ENCODE measurements at regions not wholly inside any gene's neighbourhood (a gene's known extent, or its start where the extent isn't known, plus 50 kb on each side); places are given as distances from the start of the nearest gene placed in this dataset.

DNA sequence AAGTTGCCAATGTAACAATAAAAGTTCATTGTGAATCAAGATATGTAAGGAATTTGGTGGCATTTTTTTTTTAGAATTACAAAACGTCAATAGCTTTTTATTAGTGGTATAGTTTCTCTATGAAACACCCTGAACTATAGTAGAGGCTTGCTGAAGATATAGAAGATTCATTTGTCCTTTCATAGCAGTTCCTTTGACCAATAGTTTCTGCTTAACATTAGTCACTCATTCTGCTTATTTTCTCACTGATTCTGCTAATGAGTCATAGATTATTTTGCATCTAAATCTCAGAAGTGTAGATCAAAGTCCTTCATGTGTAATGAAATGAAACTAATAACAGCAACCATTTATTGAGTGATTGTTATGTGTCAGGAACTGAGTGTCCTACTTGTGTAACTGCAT lies 205.0 kb upstream of the TET2 start:
- no peaks in the 10 kb centered on the region for H3K4me1 Mint-ChIP-seq (ENCODE audit: unreplicated experiment)
- no peak for DNase-seq (ENCODE audit: low spot score)
- no peak overlapping the region for H3K4me3 Mint-ChIP-seq (ENCODE audit: unreplicated experiment)
- H3K9me3 Mint-ChIP-seq (ENCODE audit: unreplicated experiment), result no peaks in the 10 kb centered on the region
- TF ChIP-seq, protein P1, sequence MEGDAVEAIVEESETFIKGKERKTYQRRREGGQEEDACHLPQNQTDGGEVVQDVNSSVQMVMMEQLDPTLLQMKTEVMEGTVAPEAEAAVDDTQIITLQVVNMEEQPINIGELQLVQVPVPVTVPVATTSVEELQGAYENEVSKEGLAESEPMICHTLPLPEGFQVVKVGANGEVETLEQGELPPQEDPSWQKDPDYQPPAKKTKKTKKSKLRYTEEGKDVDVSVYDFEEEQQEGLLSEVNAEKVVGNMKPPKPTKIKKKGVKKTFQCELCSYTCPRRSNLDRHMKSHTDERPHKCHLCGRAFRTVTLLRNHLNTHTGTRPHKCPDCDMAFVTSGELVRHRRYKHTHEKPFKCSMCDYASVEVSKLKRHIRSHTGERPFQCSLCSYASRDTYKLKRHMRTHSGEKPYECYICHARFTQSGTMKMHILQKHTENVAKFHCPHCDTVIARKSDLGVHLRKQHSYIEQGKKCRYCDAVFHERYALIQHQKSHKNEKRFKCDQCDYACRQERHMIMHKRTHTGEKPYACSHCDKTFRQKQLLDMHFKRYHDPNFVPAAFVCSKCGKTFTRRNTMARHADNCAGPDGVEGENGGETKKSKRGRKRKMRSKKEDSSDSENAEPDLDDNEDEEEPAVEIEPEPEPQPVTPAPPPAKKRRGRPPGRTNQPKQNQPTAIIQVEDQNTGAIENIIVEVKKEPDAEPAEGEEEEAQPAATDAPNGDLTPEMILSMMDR (IDR thresholded peaks at IDR 0.05; ENCODE audit: unreplicated experiment), result no peak
- H3K27me3 Mint-ChIP-seq (ENCODE audit: unreplicated experiment), result no peaks in the 10 kb centered on the region
- H3K36me3 Mint-ChIP-seq (ENCODE audit: low read depth, unreplicated experiment), result no peaks in the 10 kb centered on the region
- no peak overlapping the region for H3K27ac Mint-ChIP-seq (ENCODE audit: unreplicated experiment)

GRCh38 chr4:104942990-104943743 lies 203.5 kb upstream of the TET2 start:
- no peak overlapping the region for H3K4me3 Mint-ChIP-seq (ENCODE audit: unreplicated experiment)
- H3K9me3 Mint-ChIP-seq (ENCODE audit: unreplicated experiment), result no peaks in the 10 kb centered on the region
- H3K4me1 Mint-ChIP-seq (ENCODE audit: unreplicated experiment), result no peaks in the 10 kb centered on the region
- no peaks in the 10 kb centered on the region for H3K27me3 Mint-ChIP-seq (ENCODE audit: unreplicated experiment)
- H3K27ac Mint-ChIP-seq (ENCODE audit: unreplicated experiment), result no peak overlapping the region
- DNase-seq (ENCODE audit: low spot score), result no peak
- no peaks in the 10 kb centered on the region for H3K36me3 Mint-ChIP-seq (ENCODE audit: low read depth, unreplicated experiment)
- TF ChIP-seq, protein P1 (IDR thresholded peaks at IDR 0.05; ENCODE audit: unreplicated experiment), result no peak

- no peak for DNase-seq (ENCODE audit: low spot score)
- H3K27ac Mint-ChIP-seq (ENCODE audit: unreplicated experiment), result no peak overlapping the region
- no peaks in the 10 kb centered on the region for H3K9me3 Mint-ChIP-seq (ENCODE audit: unreplicated experiment)
- H3K27me3 Mint-ChIP-seq (ENCODE audit: unreplicated experiment), result no peaks in the 10 kb centered on the region
- TF ChIP-seq, protein P1 (IDR thresholded peaks at IDR 0.05; ENCODE audit: unreplicated experiment), result no peak
- no peak overlapping the region for H3K4me3 Mint-ChIP-seq (ENCODE audit: unreplicated experiment)
- H3K36me3 Mint-ChIP-seq (ENCODE audit: low read depth, unreplicated experiment), result no peaks in the 10 kb centered on the region
- no peaks in the 10 kb centered on the region for H3K4me1 Mint-ChIP-seq (ENCODE audit: unreplicated experiment)
Measured at GRCh38 chr4:104944596-104944995, 202.1 kb upstream of the TET2 start.

GRCh38 chr4:104964410-104965175 lies 182.1 kb upstream of the TET2 start:
- no peak overlapping the region for H3K4me3 Mint-ChIP-seq (ENCODE audit: unreplicated experiment)
- TF ChIP-seq, protein P1 (IDR thresholded peaks at IDR 0.05; ENCODE audit: unreplicated experiment), result no peak
- no peaks in the 10 kb centered on the region for H3K4me1 Mint-ChIP-seq (ENCODE audit: unreplicated experiment)
- no peaks in the 10 kb centered on the region for H3K27me3 Mint-ChIP-seq (ENCODE audit: unreplicated experiment)
- no peaks in the 10 kb centered on the region for H3K9me3 Mint-ChIP-seq (ENCODE audit: unreplicated experiment)
- H3K27ac Mint-ChIP-seq (ENCODE audit: unreplicated experiment), result no peak overlapping the region
- DNase-seq (ENCODE audit: low spot score), result no peak
- H3K36me3 Mint-ChIP-seq (ENCODE audit: low read depth, unreplicated experiment), result no peaks in the 10 kb centered on the region
